Pancreas (tissue), 10 donors: ENCODE measurements at regions not wholly inside any gene's neighbourhood (a gene's known extent, or its start where the extent isn't known, plus 50 kb on each side); places are given as distances from the start of the nearest gene placed in this dataset.

Experiments
- ATAC-seq, 4 donors: fragments of 200-7000 bp; cut with Tn5 transposase; one replicate each; pipeline versions ENCODE4 v1.8.0 to v1.9.1; 2020; ENCODE audit warnings: mild to moderate bottlenecking in 4 of 4, moderate library complexity in 4 of 4
- DNase-seq, 6 donors: peaks; one replicate each; pipeline ENCODE4 v3.0.0-alpha.2; 2020
- FAIRE-seq: peaks from 2 replicates; lab custom pipeline; 2012; peaks lifted over from hg19 to GRCh38; lab: Jason Lieb, UNC
- H3K27ac ChIP-seq, 4 donors: fragments of 200-600 bp; sonication (generic); 1 replicate in 3 of 4; 2 replicates in 1 of 4; pipeline versions ENCODE4 v1.5.0 to v1.8.0; 2020
- H3K27me3 ChIP-seq, 4 donors: fragments of 200-600 bp; one replicate each; pipeline ENCODE4 v1.8.0; 2021
- H3K36me3 ChIP-seq, 3 donors: fragments of 200-600 bp; sonication (generic) in 1 of 3; one replicate each; pipeline versions ENCODE4 v1.5.0 to v1.8.0; 2020 to 2021
- H3K4me1 ChIP-seq, 3 donors: fragments of 200-600 bp; one replicate each; pipeline ENCODE4 v1.8.0; 2021
- H3K4me3 ChIP-seq, 4 donors: fragments of 200-600 bp; sonication (generic) in 2 of 4; one replicate each; pipeline versions ENCODE4 v1.5.0 to v1.8.0; 2020 to 2021
- H3K9me3 ChIP-seq, 4 donors: fragments of 200-600 bp; one replicate each; pipeline ENCODE4 v1.8.0; 2021
- WGBS, 2 donors: extraction: QIAGEN DNeasy Blood & Tissue Kit; methylation state at CpG; one replicate each; pipeline ENCODE4 v1.1.7; 2013; 5-methylcytosine and 5-hydroxymethylcytosine counted together
- intact Hi-C, 3 donors: fragments of 100-400 bp; cut with DNase I; formaldehyde crosslinking; loops; one replicate each; pipeline versions ENCODE4 v1.11.1 to v1.14.2; 2022
- TF ChIP-seq, protein P1 (sequence below), 4 donors: fragments of 200-600 bp; sonication (generic) in 3 of 4; IDR thresholded peaks; one replicate each; pipeline versions ENCODE4 v1.5.0 to v1.8.0; 2021; ENCODE audit warnings: antibody characterized with exemption in 4 of 4
- donor health status: healthy with polysubstance abuse.
- donor health status: DM: no; HTN: no; CAD: no; lungs with moderate emphysema.
- donor health status: DM: no; HTN: no; CAD: no.
- donor health status: control.
- donor health status: control.
- donor health status: Bipolar disorder and iron deficiency.
- donor health status: DM: yes; HTN: yes; CAD: no.
- donor health status: DM: no; HTN: no; CAD: no.
- donor health status: DM: no; HTN: no; CAD: no.
- donor health status: DM: yes; HTN: yes; CAD: no.

DNA sequence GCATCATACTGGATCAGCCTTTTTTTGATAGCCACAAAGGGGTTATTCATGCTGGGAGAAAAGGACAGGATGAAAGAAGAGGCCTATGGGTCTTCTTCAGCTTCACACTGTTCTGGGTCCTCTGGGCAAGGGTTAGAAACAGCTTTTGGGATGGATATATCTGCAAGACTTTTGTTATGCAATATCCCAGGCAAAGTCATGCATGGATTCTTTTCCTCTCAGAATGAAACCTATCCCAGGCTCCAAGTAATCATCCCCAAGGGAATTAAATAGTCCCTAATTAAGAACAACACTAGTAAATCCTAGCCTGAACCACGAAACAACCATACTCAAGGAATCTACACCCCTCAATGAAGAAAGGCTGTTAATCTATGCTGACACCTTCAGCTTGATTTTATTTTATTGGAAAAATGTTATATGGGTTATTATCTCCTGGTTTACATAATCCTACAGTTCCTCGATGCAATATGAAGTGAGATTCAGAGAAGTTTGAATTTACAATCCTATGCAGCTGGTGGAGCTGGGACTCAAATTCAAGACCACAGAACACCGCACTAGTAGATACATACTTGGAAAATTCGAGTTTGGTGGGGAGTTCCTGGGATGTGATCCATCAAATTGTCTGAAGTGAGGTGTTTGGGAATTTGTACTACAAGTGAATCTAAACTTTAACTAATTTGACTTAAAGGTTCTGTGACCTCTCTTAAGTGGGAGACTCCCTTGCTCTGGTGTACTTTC is 338.6 kb downstream of the TBX15 start:
- Histone ChIP-seq H3K4me3 (no peak overlapping the region), H3K9me3 (no peaks in the 10 kb centered on the region), H3K4me1 (no peaks in the 10 kb centered on the region), H3K36me3 (no peaks in the 10 kb centered on the region), H3K27ac (no peak overlapping the region), H3K27me3 (no peaks in the 10 kb centered on the region)
- intact Hi-C loops: loop anchor here in 1 of 3 donors (10.0 kb wide), 1 partner anchor 485 kb away; no protein-coding TSS in a partner anchor
- FAIRE-seq (no peak), ATAC-seq (no peak), DNase-seq (no peak)
- TF ChIP-seq, protein P1, sequence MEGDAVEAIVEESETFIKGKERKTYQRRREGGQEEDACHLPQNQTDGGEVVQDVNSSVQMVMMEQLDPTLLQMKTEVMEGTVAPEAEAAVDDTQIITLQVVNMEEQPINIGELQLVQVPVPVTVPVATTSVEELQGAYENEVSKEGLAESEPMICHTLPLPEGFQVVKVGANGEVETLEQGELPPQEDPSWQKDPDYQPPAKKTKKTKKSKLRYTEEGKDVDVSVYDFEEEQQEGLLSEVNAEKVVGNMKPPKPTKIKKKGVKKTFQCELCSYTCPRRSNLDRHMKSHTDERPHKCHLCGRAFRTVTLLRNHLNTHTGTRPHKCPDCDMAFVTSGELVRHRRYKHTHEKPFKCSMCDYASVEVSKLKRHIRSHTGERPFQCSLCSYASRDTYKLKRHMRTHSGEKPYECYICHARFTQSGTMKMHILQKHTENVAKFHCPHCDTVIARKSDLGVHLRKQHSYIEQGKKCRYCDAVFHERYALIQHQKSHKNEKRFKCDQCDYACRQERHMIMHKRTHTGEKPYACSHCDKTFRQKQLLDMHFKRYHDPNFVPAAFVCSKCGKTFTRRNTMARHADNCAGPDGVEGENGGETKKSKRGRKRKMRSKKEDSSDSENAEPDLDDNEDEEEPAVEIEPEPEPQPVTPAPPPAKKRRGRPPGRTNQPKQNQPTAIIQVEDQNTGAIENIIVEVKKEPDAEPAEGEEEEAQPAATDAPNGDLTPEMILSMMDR (IDR thresholded peaks at IDR 0.05): no peak
- 54 to 61% methylated on average over 4 of the region's 4 CpGs for WGBS, 2 donors

DNA sequence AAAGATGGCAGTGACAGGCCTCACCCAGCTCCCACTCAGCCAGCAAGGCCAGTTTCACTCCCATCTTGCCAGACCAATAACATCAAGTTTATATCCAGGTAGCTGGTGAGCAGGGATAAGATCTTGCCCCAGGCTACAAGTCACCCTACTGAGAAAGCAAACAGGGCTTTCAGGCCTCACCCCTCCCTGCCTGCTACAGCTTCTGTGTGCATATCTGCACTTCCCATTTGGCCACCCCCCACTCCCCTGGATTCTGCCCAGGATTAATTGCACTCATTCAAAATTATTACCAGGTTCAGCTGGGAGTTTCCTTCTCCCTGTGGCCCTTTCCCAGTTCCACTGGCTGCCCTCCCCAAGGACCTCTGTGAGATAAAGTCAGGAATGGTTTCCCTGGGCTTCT is 352.1 kb downstream of the TBX15 start:
- intact Hi-C loops: no loop called here
- H3K9me3 ChIP-seq: no peaks in the 10 kb centered on the region
- FAIRE-seq: no peak

DNA sequence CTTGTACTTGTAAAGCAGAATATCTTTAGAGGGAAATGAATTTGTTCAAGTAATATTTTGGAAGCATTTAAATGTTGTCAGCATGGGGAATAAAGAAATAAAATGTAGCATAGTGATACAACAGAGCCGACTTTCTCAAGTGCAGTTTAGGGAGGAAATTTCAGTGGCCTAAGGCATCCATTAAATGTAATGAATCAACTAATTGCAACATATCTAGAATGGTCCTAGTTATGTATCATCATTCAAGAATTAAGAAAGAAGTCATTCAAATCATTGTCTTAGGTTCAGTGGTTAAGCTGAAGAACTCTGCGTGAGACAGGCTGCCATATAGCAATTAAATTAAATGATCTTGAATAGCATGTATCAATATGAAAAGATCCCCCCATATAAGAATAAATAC is 360.7 kb downstream of the TBX15 start:
- H3K4me1 ChIP-seq: no peaks in the 10 kb centered on the region
- no peaks in the 10 kb centered on the region for H3K9me3 ChIP-seq
- peaks cover 0 to 4% (median 0%) of the 10 kb centered on the region in 4 donors for H3K27me3 ChIP-seq
- intact Hi-C loops: no loop called here
- 75 to 86% methylated on average over 2 of the region's 2 CpGs for WGBS, 2 donors
- H3K4me3 ChIP-seq: no peak overlapping the region
- no peaks in the 10 kb centered on the region for H3K36me3 ChIP-seq
- TF ChIP-seq, protein P1 (IDR thresholded peaks at IDR 0.05): no peak
- no peak for DNase-seq
- ATAC-seq: no peak
- no peak overlapping the region for H3K27ac ChIP-seq
- FAIRE-seq: no peak

More for the DNA sequence above, 352.1 kb downstream of the TBX15 start:
- DNase-seq (no peak), ATAC-seq (no peak)
- no peaks in the 10 kb centered on the region for H3K4me1 ChIP-seq
- no peaks in the 10 kb centered on the region for H3K36me3 ChIP-seq
- TF ChIP-seq, protein P1 (IDR thresholded peaks at IDR 0.05): no peak
- no peaks in the 10 kb centered on the region for H3K27me3 ChIP-seq
- no peak overlapping the region for H3K4me3 ChIP-seq
- H3K27ac ChIP-seq: no peak overlapping the region

DNA sequence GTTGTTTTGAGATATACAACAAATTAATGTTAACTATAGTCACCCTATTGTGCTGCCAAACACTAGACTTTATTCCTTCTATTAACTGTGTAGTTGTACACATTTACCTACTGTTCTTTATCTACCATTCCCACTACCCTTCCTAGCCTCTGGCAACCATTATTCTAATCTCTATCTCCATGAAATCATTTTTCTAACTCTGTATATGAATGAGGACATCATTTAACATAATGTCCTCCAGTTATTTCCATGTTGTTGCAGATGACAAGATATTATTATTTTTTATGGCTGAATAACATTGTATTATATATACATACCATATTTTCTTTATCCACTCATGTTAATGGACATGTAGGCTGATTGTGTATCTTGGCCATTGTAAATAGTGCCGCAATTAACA is 366.3 kb downstream of the TBX15 start:
- FAIRE-seq (no peak), DNase-seq (no peak), ATAC-seq (no peak)
- intact Hi-C loops: no loop called here
- Histone ChIP-seq H3K27ac (no peak overlapping the region), H3K27me3 (peaks cover 0 to 4% (median 0%) of the 10 kb centered on the region in 4 donors), H3K36me3 (no peaks in the 10 kb centered on the region), H3K4me1 (no peaks in the 10 kb centered on the region), H3K4me3 (no peak overlapping the region), H3K9me3 (no peaks in the 10 kb centered on the region)
- TF ChIP-seq, protein P1 (IDR thresholded peaks at IDR 0.05): no peak
- WGBS, 2 donors: 39 to 60% methylated on average over 1 of the region's 1 CpG

DNA sequence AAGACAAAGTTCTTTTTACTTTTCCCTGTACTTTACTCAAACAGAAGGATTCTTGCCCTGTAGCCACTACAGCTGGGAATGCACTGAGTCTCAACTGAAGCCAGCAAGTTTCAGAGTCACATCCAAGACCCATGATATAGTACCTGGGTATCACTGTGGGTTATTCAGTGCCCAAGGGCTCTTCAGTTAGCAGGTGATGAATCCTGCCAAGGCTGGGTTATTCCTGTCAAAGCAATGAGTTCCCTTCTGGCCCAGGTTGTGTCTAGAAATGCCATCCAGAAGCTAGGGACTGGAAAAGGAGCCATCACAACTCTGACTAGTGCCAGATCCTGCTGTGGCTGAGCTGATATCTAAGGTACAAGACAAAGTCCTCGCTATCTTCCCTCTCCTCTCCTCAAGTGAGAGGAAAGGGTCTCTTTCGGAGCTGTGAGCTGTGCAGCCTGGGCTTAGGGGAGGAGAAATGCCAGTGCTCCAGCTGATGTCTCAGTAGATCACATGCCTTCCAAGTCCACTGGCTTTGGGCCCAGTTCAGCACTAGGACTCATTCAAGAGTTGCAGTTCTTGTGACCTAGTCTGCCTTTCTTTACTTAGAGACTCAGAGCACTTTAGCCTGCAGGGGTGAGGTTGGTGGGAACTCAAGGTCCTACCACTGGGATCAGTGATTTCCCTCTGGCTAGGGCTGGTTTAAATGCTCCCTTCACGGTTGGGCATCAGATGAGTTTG is 369.4 kb downstream of the TBX15 start:
- Histone ChIP-seq H3K27ac (no peak overlapping the region), H3K27me3 (no peaks in the 10 kb centered on the region), H3K36me3 (no peaks in the 10 kb centered on the region), H3K9me3 (no peaks in the 10 kb centered on the region), H3K4me3 (no peak overlapping the region), H3K4me1 (no peaks in the 10 kb centered on the region)
- DNase-seq (no peak), FAIRE-seq (no peak), ATAC-seq (no peak)
- TF ChIP-seq, protein P1 (IDR thresholded peaks at IDR 0.05): no peak
- intact Hi-C loops: no loop called here
- 60 to 77% methylated on average over 3 of the region's 3 CpGs for whole genome bisulfite sequencing, 2 donors
